Activated naive CD8-positive, alpha-beta T cell treated with anti-CD3 and anti-CD28 coated beads for 36 hours (primary cell): ENCODE measurements at regions not wholly inside any gene's neighbourhood (a gene's known extent, or its start where the extent isn't known, plus 50 kb on each side); places are given as distances from the start of the nearest gene placed in this dataset.

Experiments used
- DNase-seq: peaks from one replicate; pipeline ENCODE4 v3.0.0; 2021
- H3K27ac Mint-ChIP-seq: one replicate; pipeline ENCODE4 v1.8.0; 2022; ENCODE audit warnings: mild to moderate bottlenecking, moderate library complexity, mixed read lengths
- H3K27me3 Mint-ChIP-seq: one replicate; pipeline ENCODE4 v1.8.0; 2022; ENCODE audit warnings: mild to moderate bottlenecking, mixed read lengths
- H3K36me3 Mint-ChIP-seq: one replicate; pipeline ENCODE4 v1.8.0; 2021; ENCODE audit warnings: mild to moderate bottlenecking, mixed read lengths
- H3K4me1 Mint-ChIP-seq: one replicate; pipeline ENCODE4 v1.8.0; 2021; ENCODE audit warnings: mixed read lengths
- H3K4me3 Mint-ChIP-seq: one replicate; pipeline ENCODE4 v1.8.0; 2022; ENCODE audit warnings: mild to moderate bottlenecking, moderate library complexity, mixed read lengths
- H3K9me3 Mint-ChIP-seq: one replicate; pipeline ENCODE4 v1.8.0; 2022; ENCODE audit warnings: mixed read lengths

DNA sequence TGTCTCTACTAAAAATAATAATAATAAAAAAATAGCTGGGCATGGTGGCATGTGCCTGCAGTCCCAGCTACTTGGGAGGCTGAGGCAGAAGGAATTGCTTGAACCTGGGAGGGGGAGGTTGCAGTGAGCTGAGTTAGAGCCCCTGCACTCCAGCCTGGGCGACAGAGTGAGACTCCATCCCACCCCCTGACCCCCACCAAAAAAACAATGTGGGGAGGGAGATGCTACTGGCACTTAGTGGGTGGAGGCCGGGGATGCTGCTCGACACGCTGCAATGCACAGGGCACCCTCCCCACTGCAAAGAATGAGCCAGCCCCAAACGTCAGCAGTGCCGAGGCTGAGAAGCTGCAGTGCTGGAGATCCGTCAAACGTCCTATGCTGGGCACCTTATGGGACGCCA, 77.5 kb upstream of the MAP1LC3B2 start:
- Mint-ChIP-seq H3K27ac (no peak overlapping the region), H3K27me3 (no peaks in the 10 kb centered on the region), H3K9me3 (peaks cover 7% of the 10 kb centered on the region), H3K36me3 (peaks cover 1% of the 10 kb centered on the region), H3K4me1 (peaks cover 5% of the 10 kb centered on the region), H3K4me3 (no peak overlapping the region)
- DNase-seq = no peak

GRCh38 chr12:116482179-116482578, 77.0 kb upstream of the MAP1LC3B2 start:
- Mint-ChIP-seq H3K27me3 (no peaks in the 10 kb centered on the region), H3K36me3 (peaks cover 4% of the 10 kb centered on the region), H3K4me3 (no peak overlapping the region), H3K9me3 (peaks cover 10% of the 10 kb centered on the region), H3K4me1 (peaks cover 5% of the 10 kb centered on the region), H3K27ac (no peak overlapping the region)
- no peak for DNase-seq

GRCh38 chr12:116482859-116483258, 76.3 kb upstream of the MAP1LC3B2 start:
- H3K4me1 Mint-ChIP-seq = peaks cover 5% of the 10 kb centered on the region
- H3K9me3 Mint-ChIP-seq = peaks cover 10% of the 10 kb centered on the region
- no peak for DNase-seq
- no peak overlapping the region for H3K4me3 Mint-ChIP-seq
- no peaks in the 10 kb centered on the region for H3K27me3 Mint-ChIP-seq
- peaks cover 4% of the 10 kb centered on the region for H3K36me3 Mint-ChIP-seq
- H3K27ac Mint-ChIP-seq = no peak overlapping the region

GRCh38 chr12:116483959-116484750, 75.0 kb upstream of the MAP1LC3B2 start:
- peaks cover 11% of the 10 kb centered on the region for H3K9me3 Mint-ChIP-seq
- no peaks in the 10 kb centered on the region for H3K27me3 Mint-ChIP-seq
- no peak overlapping the region for H3K4me3 Mint-ChIP-seq
- peaks cover 5% of the 10 kb centered on the region for H3K4me1 Mint-ChIP-seq
- H3K27ac Mint-ChIP-seq = no peak overlapping the region
- no peak for DNase-seq
- H3K36me3 Mint-ChIP-seq = peaks cover 2% of the 10 kb centered on the region

DNA sequence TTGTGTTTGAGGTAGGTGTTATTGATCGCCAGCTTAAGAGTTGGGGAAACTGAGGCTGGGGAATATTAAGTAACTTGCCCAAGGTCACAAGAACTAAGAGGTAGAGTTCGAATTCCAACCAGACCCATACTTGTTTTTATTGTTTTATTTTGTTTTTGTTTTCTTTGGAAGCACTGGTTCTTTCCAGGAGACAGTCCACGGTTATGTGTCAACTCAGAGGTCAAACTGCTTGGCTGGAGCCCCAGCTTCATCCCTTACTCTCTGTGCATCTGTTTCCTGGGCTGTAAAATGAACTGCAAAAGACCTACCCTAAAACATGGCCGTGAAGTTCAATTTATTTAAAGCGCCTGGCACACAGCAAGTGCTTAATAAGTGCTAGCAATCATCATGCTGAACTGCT, 74.4 kb upstream of the MAP1LC3B2 start:
- H3K9me3 Mint-ChIP-seq = peaks cover 11% of the 10 kb centered on the region
- H3K36me3 Mint-ChIP-seq = peaks cover 2% of the 10 kb centered on the region
- no peaks in the 10 kb centered on the region for H3K27me3 Mint-ChIP-seq
- no peak overlapping the region for H3K27ac Mint-ChIP-seq
- peaks cover 5% of the 10 kb centered on the region for H3K4me1 Mint-ChIP-seq
- DNase-seq = no peak
- no peak overlapping the region for H3K4me3 Mint-ChIP-seq

DNA sequence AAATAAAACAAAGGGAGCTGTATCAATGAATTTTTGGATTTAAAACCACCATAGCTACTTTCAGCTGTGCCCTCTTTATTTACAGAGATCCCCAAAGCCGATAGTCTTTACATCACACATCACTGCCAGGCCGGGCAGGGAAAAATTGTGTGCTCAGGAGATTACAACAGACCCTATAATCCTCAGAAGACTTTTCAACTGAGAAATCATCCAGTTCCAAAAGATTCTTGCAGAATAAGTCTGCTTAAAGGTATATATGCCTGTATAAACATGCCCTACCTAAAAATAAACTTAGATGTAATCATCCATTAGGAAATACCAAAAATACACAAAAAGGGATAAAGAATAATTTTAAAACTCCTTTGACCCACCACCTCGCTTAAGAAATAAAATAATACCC, 70.1 kb upstream of the MAP1LC3B2 start:
- Mint-ChIP-seq H3K27me3 (no peaks in the 10 kb centered on the region), H3K4me3 (no peak overlapping the region), H3K36me3 (peaks cover 2% of the 10 kb centered on the region), H3K9me3 (peaks cover 13% of the 10 kb centered on the region), H3K27ac (no peak overlapping the region), H3K4me1 (no peaks in the 10 kb centered on the region)
- DNase-seq = no peak

DNA sequence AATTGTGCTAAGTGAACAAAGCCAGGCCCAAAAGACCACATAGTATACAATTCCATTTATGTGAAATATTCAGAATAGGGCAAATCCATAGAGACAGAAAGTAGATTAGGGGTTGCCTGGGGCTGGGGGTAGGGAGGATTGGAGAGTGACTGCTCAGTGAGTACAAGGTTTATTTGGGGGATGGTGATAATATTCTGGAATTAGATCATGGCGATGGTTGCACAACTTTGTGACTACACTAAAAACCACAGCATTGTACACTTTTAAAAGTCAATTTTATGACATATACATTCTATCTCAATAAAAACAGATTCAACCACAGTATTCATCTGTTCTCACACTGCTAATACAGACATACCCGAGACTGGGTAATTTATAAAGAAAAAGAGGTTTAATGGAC, 68.7 kb upstream of the MAP1LC3B2 start:
- no peak overlapping the region for H3K27ac Mint-ChIP-seq
- no peaks in the 10 kb centered on the region for H3K27me3 Mint-ChIP-seq
- H3K36me3 Mint-ChIP-seq = peaks cover 2% of the 10 kb centered on the region
- H3K4me3 Mint-ChIP-seq = no peak overlapping the region
- H3K9me3 Mint-ChIP-seq = peaks cover 13% of the 10 kb centered on the region
- no peak for DNase-seq
- no peaks in the 10 kb centered on the region for H3K4me1 Mint-ChIP-seq

- Mint-ChIP-seq H3K27me3 (no peaks in the 10 kb centered on the region), H3K36me3 (no peaks in the 10 kb centered on the region), H3K27ac (no peak overlapping the region), H3K4me3 (no peak overlapping the region), H3K9me3 (peaks cover 9% of the 10 kb centered on the region), H3K4me1 (no peaks in the 10 kb centered on the region)
- no peak for DNase-seq
Observed at GRCh38 chr12:116492703-116493324, 66.4 kb upstream of the MAP1LC3B2 start.

DNA sequence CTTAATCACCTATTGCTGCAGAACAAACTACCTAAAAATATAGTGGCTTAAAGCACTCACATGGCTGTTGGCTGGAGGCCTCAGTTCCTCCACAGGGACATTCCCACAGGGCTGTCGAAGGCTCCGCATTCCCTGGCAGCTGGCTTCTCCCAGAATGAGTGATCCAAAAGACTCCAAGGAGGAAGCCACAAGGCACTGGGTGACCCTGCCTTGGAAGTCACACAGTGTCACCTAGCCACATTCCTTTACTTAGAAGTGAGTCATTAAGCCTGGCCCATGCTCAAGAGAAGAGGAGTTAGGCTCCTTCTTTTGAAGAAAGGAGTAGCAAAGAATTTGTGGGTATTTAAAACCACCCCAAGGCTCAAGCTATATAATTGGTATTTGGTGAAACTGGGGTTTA, 63.9 kb upstream of the MAP1LC3B2 start:
- Mint-ChIP-seq H3K36me3 (no peaks in the 10 kb centered on the region), H3K27ac (no peak overlapping the region), H3K4me3 (no peak overlapping the region)

DNA sequence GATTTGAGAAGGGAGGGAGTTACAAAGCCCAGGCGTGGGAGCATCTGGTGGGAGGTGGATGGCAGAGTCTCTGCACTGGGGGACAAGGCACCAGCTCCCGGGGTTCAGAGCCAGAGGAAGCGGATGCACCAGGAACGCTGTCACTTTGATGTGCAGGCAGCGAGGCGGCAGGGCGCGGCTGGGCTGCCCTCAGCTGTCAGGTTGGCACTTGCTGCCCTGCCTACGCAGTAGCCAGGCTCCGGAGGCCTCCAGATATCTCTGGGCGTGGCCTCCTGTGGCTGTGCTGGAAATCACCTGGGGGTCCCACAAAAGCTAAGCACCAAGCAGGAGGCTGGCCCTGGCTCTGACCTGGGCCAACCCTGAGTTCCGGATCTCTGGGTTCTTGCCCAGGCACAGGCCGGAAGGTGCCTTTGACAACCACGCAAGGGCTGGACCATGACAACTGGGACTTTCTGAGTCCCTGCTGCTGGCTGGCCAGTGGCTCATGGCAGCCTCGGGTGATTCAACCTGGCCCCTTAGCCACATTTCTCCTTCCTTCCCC, 62.1 kb upstream of the MAP1LC3B2 start:
- no peak for DNase-seq
- Mint-ChIP-seq H3K27me3 (no peaks in the 10 kb centered on the region), H3K36me3 (no peaks in the 10 kb centered on the region), H3K9me3 (peaks cover 3% of the 10 kb centered on the region), H3K4me1 (no peaks in the 10 kb centered on the region), H3K27ac (no peak overlapping the region), H3K4me3 (no peak overlapping the region)

More for the DNA sequence above, 63.9 kb upstream of the MAP1LC3B2 start:
- DNase-seq = no peak
- Mint-ChIP-seq H3K27me3 (no peaks in the 10 kb centered on the region), H3K9me3 (peaks cover 3% of the 10 kb centered on the region), H3K4me1 (no peaks in the 10 kb centered on the region)

- Mint-ChIP-seq H3K27me3 (no peaks in the 10 kb centered on the region), H3K27ac (no peak overlapping the region), H3K4me3 (no peak overlapping the region), H3K9me3 (no peaks in the 10 kb centered on the region), H3K36me3 (no peaks in the 10 kb centered on the region), H3K4me1 (no peaks in the 10 kb centered on the region)
- no peak for DNase-seq
Observed at GRCh38 chr12:116498471-116498870, 60.7 kb upstream of the MAP1LC3B2 start.

DNA sequence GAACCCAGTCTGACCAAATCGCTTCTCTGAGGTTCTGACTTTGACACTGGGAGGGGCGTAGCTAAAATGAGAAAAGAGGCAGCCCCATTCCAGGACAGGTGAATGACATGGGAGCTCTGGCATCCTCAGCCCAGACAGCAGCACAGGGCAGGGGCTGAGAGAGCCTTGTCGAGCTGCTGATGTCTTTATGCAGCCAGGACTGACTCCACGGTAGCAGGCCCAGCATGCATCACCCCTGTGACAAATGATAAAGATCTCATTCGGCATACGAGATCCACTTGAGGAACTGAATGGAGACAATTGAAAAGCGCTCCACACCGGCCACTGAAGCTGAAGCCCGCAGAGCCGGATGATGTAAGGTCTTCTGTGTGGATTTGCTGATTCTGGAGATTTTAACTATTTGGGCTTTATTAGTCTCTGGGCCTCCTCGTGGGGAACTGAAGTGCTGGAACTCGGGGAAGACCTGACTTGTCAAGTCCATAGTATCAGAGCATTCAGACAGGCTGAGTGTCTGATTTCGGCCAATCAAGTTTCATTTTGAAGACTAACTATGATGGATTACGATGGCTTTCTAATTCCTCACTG, 56.9 kb upstream of the MAP1LC3B2 start:
- Mint-ChIP-seq H3K4me3 (no peak overlapping the region), H3K27me3 (peaks cover 2% of the 10 kb centered on the region), H3K27ac (no peak overlapping the region), H3K36me3 (no peaks in the 10 kb centered on the region), H3K4me1 (no peaks in the 10 kb centered on the region), H3K9me3 (no peaks in the 10 kb centered on the region)
- no peak for DNase-seq

- Mint-ChIP-seq H3K4me3 (no peak overlapping the region), H3K4me1 (peaks cover 4% of the 10 kb centered on the region), H3K27me3 (peaks cover 5% of the 10 kb centered on the region), H3K36me3 (no peaks in the 10 kb centered on the region), H3K27ac (no peak overlapping the region), H3K9me3 (no peaks in the 10 kb centered on the region)
- DNase-seq = no peak
Observed at GRCh38 chr12:116502989-116503496, 56.1 kb upstream of the MAP1LC3B2 start.

GRCh38 chr12:116504438-116504837, 54.7 kb upstream of the MAP1LC3B2 start:
- H3K9me3 Mint-ChIP-seq = no peaks in the 10 kb centered on the region
- H3K27ac Mint-ChIP-seq = no peak overlapping the region
- no peak overlapping the region for H3K4me3 Mint-ChIP-seq
- peaks cover 4% of the 10 kb centered on the region for H3K4me1 Mint-ChIP-seq
- H3K36me3 Mint-ChIP-seq = no peaks in the 10 kb centered on the region
- DNase-seq = no peak
- peaks cover 7% of the 10 kb centered on the region for H3K27me3 Mint-ChIP-seq

- no peaks in the 10 kb centered on the region for H3K36me3 Mint-ChIP-seq
- H3K4me1 Mint-ChIP-seq = peaks cover 4% of the 10 kb centered on the region
- no peak overlapping the region for H3K4me3 Mint-ChIP-seq
- DNase-seq = no peak
- no peak overlapping the region for H3K27ac Mint-ChIP-seq
- H3K9me3 Mint-ChIP-seq = no peaks in the 10 kb centered on the region
- peaks cover 7% of the 10 kb centered on the region for H3K27me3 Mint-ChIP-seq
Observed at GRCh38 chr12:116506697-116507064, 52.5 kb upstream of the MAP1LC3B2 start.
